Omental fat pad (tissue), 3 donors: ENCODE measurements at regions not wholly inside any gene's neighbourhood (a gene's known extent, or its start where the extent isn't known, plus 50 kb on each side); places are given as distances from the start of the nearest gene placed in this dataset. TPM values are rescaled to one million over a fixed set of nuclear protein-coding genes. Genes with fewer than 3 reads are reported as not detected.

ENCODE experiments used
- ATAC-seq: fragments of 150-250 bp; one replicate; pipeline ENCODE4 v1.9.1; 2016; ENCODE audit warnings: mild to moderate bottlenecking, moderate library complexity; ENCODE audit not compliant: low FRiP score
- DNase-seq: peaks from one replicate; pipeline ENCODE4 v3.0.0-alpha.2; 2019; ENCODE audit warnings: low spot score
- CTCF ChIP-seq, 3 donors: fragments of 450-650 bp; IDR thresholded peaks; one replicate each; pipeline ENCODE4 v1.5.1; 2016 to 2017; ENCODE audit warnings: antibody characterized with exemption in 3 of 3, mild to moderate bottlenecking in 3 of 3, moderate library complexity in 2 of 3
- small RNA-seq: library from RNA; depleted of rRNA; stranded (forward); fragments of <200 nt; gene quantifications from one replicate; pipeline ENCODE3, GENCODE V24; 2016

DNA sequence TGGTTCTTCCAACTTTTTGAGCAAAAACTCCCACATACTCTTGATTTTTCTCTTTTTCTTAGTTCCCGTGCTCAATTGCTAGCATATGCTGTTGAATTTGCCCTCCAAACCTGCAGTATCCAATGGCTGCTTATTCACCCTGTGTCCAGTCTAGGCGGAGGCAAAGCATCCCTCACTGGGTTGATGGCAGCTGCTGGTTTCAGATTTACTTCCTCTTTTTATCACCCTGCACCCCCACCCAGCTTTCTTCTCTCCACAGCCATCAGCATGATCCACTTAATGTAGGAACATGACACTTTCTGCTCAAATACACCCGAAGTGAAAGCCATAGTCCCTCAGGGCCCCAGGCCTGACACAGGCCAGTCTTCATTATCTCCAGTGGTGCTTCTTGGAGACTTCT lies 87.6 kb upstream of the ADARB2 start:
- ATAC-seq (no peak), DNase-seq (no peak)
- TF ChIP-seq CTCF (IDR thresholded peaks at IDR 0.05) = no peak

DNA sequence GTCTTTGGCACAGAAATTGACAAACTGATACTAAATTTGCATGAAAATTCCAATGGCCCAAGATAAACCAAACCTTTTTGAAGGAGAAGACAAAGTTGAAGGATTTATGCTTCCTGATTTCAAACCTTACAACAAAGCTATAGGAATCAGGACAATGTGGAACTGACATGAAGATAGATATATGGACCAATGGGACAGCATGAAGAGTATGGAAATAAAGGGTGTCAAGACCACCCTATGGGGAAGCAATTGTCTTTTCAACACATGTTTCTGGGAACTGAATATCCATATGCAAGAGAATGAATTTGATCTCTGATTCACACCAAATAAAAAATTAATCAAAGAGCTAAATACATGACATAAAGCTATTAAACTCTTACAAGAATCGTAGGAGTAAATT lies 77.2 kb upstream of the ADARB2 start:
- no peak for TF ChIP-seq CTCF (IDR thresholded peaks at IDR 0.05)
- no peak for ATAC-seq
- no peak for DNase-seq

DNA sequence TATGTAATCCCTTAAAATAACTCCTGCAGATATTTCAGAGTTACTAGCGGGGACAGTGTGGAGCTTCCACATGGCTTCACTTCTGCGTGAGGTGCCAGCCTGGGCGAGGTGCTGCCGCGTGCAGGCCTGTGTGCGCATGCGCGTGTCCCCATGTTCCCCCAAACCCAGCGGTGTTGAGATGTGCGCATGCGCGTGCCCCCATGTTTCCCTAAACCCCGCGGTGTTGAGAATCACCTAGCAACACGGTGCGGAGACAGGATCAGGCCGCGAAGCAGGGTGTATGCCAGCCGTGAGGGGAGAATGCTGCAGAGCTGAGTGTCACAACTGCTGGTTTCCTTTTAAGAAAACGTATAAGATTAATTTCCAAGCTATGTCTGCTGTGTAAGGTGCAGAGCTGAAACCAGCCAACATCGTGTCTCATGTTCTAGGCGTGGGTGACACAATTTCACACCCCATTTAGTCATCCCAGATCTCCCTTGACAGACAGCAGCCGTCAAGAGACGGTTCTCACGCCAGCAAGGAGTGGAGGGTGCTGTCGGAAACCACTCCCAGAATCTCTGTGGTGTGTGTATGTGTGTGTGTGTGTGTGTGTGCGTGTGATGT lies 71.9 kb upstream of the ADARB2 start:
- ATAC-seq (no peak), DNase-seq (no peak)
- no peak for TF ChIP-seq CTCF (IDR thresholded peaks at IDR 0.05)

- DNase-seq = no peak
- TF ChIP-seq CTCF (IDR thresholded peaks at IDR 0.05) = no peak
- no peak for ATAC-seq
These were observed 70.6 kb upstream of the ADARB2 start for GRCh38 chr10:1807924-1808323.

DNA sequence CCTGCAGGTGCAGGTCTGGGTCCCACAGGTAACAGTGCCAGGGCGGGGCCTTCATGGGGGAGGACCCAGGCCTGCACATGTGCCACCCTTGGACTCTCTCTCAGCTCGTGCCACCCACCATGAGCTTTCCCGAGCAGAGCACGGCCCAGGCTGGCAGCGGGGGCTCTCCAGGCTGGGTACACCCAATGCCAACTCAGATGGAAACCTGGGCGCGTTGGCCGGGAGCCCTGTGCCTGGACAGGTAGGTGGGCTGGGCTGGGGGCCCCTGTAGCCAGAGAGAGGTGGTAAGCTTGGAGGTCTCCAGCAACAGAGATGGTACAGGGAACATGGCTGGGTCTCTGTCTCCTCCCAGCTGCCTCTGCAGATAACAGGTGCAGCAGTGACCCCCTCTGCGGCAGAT lies 69.9 kb upstream of the ADARB2 start:
- no peak for ATAC-seq
- no peak for TF ChIP-seq CTCF (IDR thresholded peaks at IDR 0.05)
- no peak for DNase-seq

GRCh38 chr10:1802413-1802812 lies 65.1 kb upstream of the ADARB2 start:
- DNase-seq (no peak), ATAC-seq (no peak)
- TF ChIP-seq CTCF (IDR thresholded peaks at IDR 0.05) = no peak

DNA sequence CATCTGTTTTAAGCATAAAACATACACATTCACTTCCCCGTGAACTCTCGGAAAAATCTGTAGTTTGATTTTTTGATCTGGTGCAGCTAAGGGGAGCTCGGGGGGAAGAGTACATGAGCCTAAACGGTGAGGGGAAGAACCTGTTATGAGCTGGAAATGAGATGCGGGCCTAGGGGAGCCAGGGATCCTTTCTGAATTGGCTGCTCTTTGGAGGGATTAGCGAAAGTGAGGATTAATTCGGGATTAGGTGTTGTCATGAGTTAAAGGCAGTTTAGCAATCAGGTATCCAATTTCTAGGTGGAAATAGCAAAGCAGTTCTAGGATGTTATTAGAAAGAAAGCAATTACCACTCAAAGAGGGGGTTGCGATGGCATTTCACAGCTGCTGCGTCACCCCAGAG lies 51.1 kb upstream of the ADARB2 start:
- no peak for DNase-seq
- no peak for TF ChIP-seq CTCF (IDR thresholded peaks at IDR 0.05)
- no peak for ATAC-seq

Small RNA genes lying in the stretch of these regions (small RNA-seq; reads per million reads assigned to genes)
- gene MIR6072 = not detected
- not detected for gene RNU6-576P
- gene RNU6-889P = not detected
